Transverse colon (tissue), 4 donors: ENCODE measurements at regions not wholly inside any gene's neighbourhood (a gene's known extent, or its start where the extent isn't known, plus 50 kb on each side); places are given as distances from the start of the nearest gene placed in this dataset.

Experiments
- DNase-seq: peaks from one replicate; pipeline ENCODE4 v3.0.0-alpha.2; 2019
- H3K27ac ChIP-seq, 4 donors: fragments of 200-600 bp; sonication (generic); 2 replicates each; pipeline ENCODE4 v1.5.1; 2016 to 2018; ENCODE audit warnings: inconsistent platforms in 4 of 4
- H3K27me3 ChIP-seq: fragments of 200-600 bp; sonication (generic); 2 replicates; pipeline ENCODE4 v1.5.1; 2017; ENCODE audit warnings: inconsistent platforms
- H3K36me3 ChIP-seq, 4 donors: fragments of 200-600 bp; sonication (generic); 2 replicates each; pipeline ENCODE4 v1.5.1; 2017 to 2019; ENCODE audit warnings: inconsistent platforms in 4 of 4
- H3K4me1 ChIP-seq, 4 donors: fragments of 200-600 bp; sonication (generic); 2 replicates each; pipeline ENCODE4 v1.5.1; 2017 to 2020; ENCODE audit warnings: inconsistent platforms in 4 of 4
- H3K4me3 ChIP-seq, 4 donors: fragments of 200-600 bp; sonication (generic); 1 replicate in 1 of 4; 2 replicates in 3 of 4; pipeline versions ENCODE4 v1.5.1 to v1.6.1; 2017 to 2019; ENCODE audit warnings: inconsistent platforms in 4 of 4
- H3K9me3 ChIP-seq, 2 donors: fragments of 200-600 bp; sonication (generic); 2 replicates each; pipeline ENCODE4 v1.5.1; 2017 to 2019; ENCODE audit warnings: inconsistent platforms in 2 of 2
- CTCF ChIP-seq, 5 experiments: fragments of 200-600 bp in 3 of 5; fragments of 450-650 bp in 2 of 5; sonication (generic) in 3 of 5; IDR thresholded peaks; 1 replicate in 2 of 5; 2 replicates in 3 of 5; pipeline ENCODE4 v1.5.1; 2016 to 2017; ENCODE audit warnings: antibody characterized with exemption in 5 of 5, inconsistent platforms in 3 of 5, mild to moderate bottlenecking in 2 of 5, moderate library complexity in 1 of 5
- EP300 ChIP-seq: sonication (generic); formaldehyde crosslinking; IDR thresholded peaks from one replicate; pipeline ENCODE4 v1.6.1; 2017; ENCODE audit warnings: antibody characterized with exemption, low read depth
- POLR2A ChIP-seq: fragments of 450-650 bp; IDR thresholded peaks from one replicate; pipeline ENCODE4 v1.6.1; 2016; ENCODE audit warnings: antibody characterized with exemption, mild to moderate bottlenecking, moderate library complexity
- POLR2AphosphoS5 ChIP-seq, 3 donors: sonication (generic); formaldehyde crosslinking; IDR thresholded peaks; one replicate each; pipeline ENCODE4 v1.6.1; 2016; ENCODE audit warnings: antibody characterized with exemption in 3 of 3
- WGBS, 2 donors: methylation state at CpG; one replicate each; pipeline ENCODE4 v1.1.5; 2018; ENCODE audit warnings: low coverage in 1 of 2; 5-methylcytosine and 5-hydroxymethylcytosine counted together
- in situ Hi-C, 4 donors: fragments of 200-750 bp; cut with MboI; loops; one replicate each; pipeline versions ENCODE4 v1.15.0 to v1.15.1; 2017; ENCODE audit warnings: low sequenced_read_pairs in 3 of 4, low pct_ligation_motif_present in 1 of 4, low pct_unique_long_range_greater_than_20kb in 1 of 4
- intact Hi-C: fragments of 100-400 bp; cut with DNase I; formaldehyde crosslinking; loops from one replicate; pipeline ENCODE4 v1.15.1; 2023; ENCODE audit warnings: low total_unique reads

GRCh38 chr5:54862036-54862435, 123.4 kb downstream of the ESM1 start:
- no peaks in the 10 kb centered on the region for H3K36me3 ChIP-seq
- H3K27me3 ChIP-seq = no peaks in the 10 kb centered on the region
- no peaks in the 10 kb centered on the region for H3K4me1 ChIP-seq
- no peaks in the 10 kb centered on the region for H3K9me3 ChIP-seq
- H3K27ac ChIP-seq = no peak overlapping the region
- DNase-seq = no peak
- in situ Hi-C loops (loop anchor here in 1 of 4 donors (25.0 kb wide), 1 partner anchor 350 kb away; the partner anchor contains the start of gene SNX18), intact Hi-C loops (no loop called here)
- no peak overlapping the region for H3K4me3 ChIP-seq
- TF ChIP-seq POLR2A = no peak
- no peak for TF ChIP-seq CTCF (IDR thresholded peaks at IDR 0.05)
- TF ChIP-seq EP300 = no peak
- TF ChIP-seq POLR2AphosphoS5 (IDR thresholded peaks at IDR 0.05) = no peak
- WGBS, 2 donors = 54 to 59% methylated on average over 4 to 7 of the region's 7 CpGs

- intact Hi-C loops (no loop called here), in situ Hi-C loops (loop anchor here in 1 of 4 donors (25.0 kb wide), 1 partner anchor 349 kb away; the partner anchor contains the start of gene SNX18)
- Histone ChIP-seq H3K36me3 (no peaks in the 10 kb centered on the region), H3K27me3 (no peaks in the 10 kb centered on the region), H3K9me3 (no peaks in the 10 kb centered on the region), H3K4me3 (no peak overlapping the region), H3K27ac (no peak overlapping the region), H3K4me1 (no peaks in the 10 kb centered on the region)
- TF ChIP-seq EP300 (no peak), POLR2AphosphoS5 (IDR thresholded peaks at IDR 0.05) (no peak)
- DNase-seq = no peak
- WGBS, 2 donors = 51 to 57% methylated on average over 5 of the region's 5 CpGs
Observed at GRCh38 chr5:54861212-54861894, 124.0 kb downstream of the ESM1 start.

- H3K4me3 ChIP-seq = no peak overlapping the region
- TF ChIP-seq CTCF (IDR thresholded peaks at IDR 0.05) = no peak
- no peak for TF ChIP-seq POLR2AphosphoS5 (IDR thresholded peaks at IDR 0.05)
- no peak for TF ChIP-seq EP300
- no peak for TF ChIP-seq POLR2A
- intact Hi-C loops (no loop called here), in situ Hi-C loops (loop anchor here in 1 of 4 donors (25.0 kb wide), 1 partner anchor 348 kb away; the partner anchor contains the start of gene SNX18)
- H3K36me3 ChIP-seq = no peaks in the 10 kb centered on the region
- H3K4me1 ChIP-seq = no peaks in the 10 kb centered on the region
- no peaks in the 10 kb centered on the region for H3K9me3 ChIP-seq
- H3K27ac ChIP-seq = no peak overlapping the region
- no peaks in the 10 kb centered on the region for H3K27me3 ChIP-seq
- DNase-seq = no peak
- WGBS, 2 donors = 40 to 68% methylated on average over 2 of the region's 2 CpGs
Observed at GRCh38 chr5:54860321-54860720, 125.1 kb downstream of the ESM1 start.

GRCh38 chr5:54859316-54859715, 126.1 kb downstream of the ESM1 start:
- H3K27me3 ChIP-seq = no peaks in the 10 kb centered on the region
- H3K36me3 ChIP-seq = no peaks in the 10 kb centered on the region
- in situ Hi-C loops = loop anchor here in 1 of 4 donors (25.0 kb wide), 1 partner anchor 347 kb away; the partner anchor contains the start of gene SNX18
- TF ChIP-seq POLR2AphosphoS5 (IDR thresholded peaks at IDR 0.05) (no peak), CTCF (IDR thresholded peaks at IDR 0.05) (no peak), EP300 (no peak), POLR2A (no peak)
- no peak overlapping the region for H3K27ac ChIP-seq
- intact Hi-C loops = no loop called here
- no peak overlapping the region for H3K4me3 ChIP-seq
- DNase-seq = no peak
- no peaks in the 10 kb centered on the region for H3K4me1 ChIP-seq
- H3K9me3 ChIP-seq = no peaks in the 10 kb centered on the region
